ENCODE measurements at regions not wholly inside any gene's neighbourhood (a gene's known extent, or its start where the extent isn't known, plus 50 kb on each side); places are given as distances from the start of the nearest gene placed in this dataset.

GRCh38 chr9:107792006-107792405 is 302.4 kb upstream of the KLF4 start:
- TF ChIP-seq CTCF (conservative IDR thresholded peaks at IDR 0.05; ENCODE audit: low read depth in 2 of 2) (no peak), POLR2AphosphoS5 (IDR thresholded peaks at IDR 0.05; ENCODE audit: low read depth) (no peak), EZH2phosphoT487 (IDR thresholded peaks at IDR 0.05; ENCODE audit: unreplicated experiment) (no peak), STAT1 (IDR thresholded peaks at IDR 0.05; ENCODE audit: unreplicated experiment) (no peak), EZH2 (IDR thresholded peaks at IDR 0.05; ENCODE audit: low read depth, unreplicated experiment) (no peak), REST (IDR thresholded peaks at IDR 0.05; ENCODE audit: unreplicated experiment) (no peak), CREB1 (CRISPR knock-in tag; IDR thresholded peaks at IDR 0.05; ENCODE audit: low read depth) (no peak), ETS1 (IDR thresholded peaks at IDR 0.05) (no peak)
- TF ChIP-seq, protein P1, sequence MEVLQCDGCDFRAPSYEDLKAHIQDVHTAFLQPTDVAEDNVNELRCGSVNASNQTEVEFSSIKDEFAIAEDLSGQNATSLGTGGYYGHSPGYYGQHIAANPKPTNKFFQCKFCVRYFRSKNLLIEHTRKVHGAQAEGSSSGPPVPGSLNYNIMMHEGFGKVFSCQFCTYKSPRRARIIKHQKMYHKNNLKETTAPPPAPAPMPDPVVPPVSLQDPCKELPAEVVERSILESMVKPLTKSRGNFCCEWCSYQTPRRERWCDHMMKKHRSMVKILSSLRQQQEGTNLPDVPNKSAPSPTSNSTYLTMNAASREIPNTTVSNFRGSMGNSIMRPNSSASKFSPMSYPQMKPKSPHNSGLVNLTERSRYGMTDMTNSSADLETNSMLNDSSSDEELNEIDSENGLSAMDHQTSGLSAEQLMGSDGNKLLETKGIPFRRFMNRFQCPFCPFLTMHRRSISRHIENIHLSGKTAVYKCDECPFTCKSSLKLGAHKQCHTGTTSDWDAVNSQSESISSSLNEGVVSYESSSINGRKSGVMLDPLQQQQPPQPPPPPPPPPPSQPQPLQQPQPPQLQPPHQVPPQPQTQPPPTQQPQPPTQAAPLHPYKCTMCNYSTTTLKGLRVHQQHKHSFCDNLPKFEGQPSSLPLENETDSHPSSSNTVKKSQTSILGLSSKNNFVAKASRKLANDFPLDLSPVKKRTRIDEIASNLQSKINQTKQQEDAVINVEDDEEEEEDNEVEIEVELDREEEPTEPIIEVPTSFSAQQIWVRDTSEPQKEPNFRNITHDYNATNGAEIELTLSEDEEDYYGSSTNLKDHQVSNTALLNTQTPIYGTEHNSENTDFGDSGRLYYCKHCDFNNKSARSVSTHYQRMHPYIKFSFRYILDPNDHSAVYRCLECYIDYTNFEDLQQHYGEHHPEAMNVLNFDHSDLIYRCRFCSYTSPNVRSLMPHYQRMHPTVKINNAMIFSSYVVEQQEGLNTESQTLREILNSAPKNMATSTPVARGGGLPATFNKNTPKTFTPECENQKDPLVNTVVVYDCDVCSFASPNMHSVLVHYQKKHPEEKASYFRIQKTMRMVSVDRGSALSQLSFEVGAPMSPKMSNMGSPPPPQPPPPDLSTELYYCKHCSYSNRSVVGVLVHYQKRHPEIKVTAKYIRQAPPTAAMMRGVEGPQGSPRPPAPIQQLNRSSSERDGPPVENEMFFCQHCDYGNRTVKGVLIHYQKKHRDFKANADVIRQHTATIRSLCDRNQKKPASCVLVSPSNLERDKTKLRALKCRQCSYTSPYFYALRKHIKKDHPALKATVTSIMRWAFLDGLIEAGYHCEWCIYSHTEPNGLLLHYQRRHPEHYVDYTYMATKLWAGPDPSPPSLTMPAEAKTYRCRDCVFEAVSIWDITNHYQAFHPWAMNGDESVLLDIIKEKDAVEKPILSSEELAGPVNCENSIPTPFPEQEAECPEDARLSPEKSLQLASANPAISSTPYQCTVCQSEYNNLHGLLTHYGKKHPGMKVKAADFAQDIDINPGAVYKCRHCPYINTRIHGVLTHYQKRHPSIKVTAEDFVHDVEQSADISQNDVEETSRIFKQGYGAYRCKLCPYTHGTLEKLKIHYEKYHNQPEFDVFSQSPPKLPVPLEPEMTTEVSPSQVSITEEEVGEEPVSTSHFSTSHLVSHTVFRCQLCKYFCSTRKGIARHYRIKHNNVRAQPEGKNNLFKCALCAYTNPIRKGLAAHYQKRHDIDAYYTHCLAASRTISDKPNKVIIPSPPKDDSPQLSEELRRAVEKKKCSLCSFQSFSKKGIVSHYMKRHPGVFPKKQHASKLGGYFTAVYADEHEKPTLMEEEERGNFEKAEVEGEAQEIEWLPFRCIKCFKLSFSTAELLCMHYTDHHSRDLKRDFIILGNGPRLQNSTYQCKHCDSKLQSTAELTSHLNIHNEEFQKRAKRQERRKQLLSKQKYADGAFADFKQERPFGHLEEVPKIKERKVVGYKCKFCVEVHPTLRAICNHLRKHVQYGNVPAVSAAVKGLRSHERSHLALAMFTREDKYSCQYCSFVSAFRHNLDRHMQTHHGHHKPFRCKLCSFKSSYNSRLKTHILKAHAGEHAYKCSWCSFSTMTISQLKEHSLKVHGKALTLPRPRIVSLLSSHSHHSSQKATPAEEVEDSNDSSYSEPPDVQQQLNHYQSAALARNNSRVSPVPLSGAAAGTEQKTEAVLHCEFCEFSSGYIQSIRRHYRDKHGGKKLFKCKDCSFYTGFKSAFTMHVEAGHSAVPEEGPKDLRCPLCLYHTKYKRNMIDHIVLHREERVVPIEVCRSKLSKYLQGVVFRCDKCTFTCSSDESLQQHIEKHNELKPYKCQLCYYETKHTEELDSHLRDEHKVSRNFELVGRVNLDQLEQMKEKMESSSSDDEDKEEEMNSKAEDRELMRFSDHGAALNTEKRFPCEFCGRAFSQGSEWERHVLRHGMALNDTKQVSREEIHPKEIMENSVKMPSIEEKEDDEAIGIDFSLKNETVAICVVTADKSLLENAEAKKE (CRISPR knock-in tag; IDR thresholded peaks at IDR 0.05): no peak

All from GM23338 (cell line).